GF-D8 (cell line): ENCODE measurements at regions not wholly inside any gene's neighbourhood (a gene's known extent, or its start where the extent isn't known, plus 50 kb on each side); places are given as distances from the start of the nearest gene placed in this dataset.

Source experiments
- DNase-seq: peaks from one replicate; lab custom pipeline; 2025; lab: John Stamatoyannopoulos, UW

- DNase-seq: no peak
These were observed 327.3 kb upstream of the GBE1 start for GRCh38 chr3:82088749-82089148.

GRCh38 chr3:82087958-82088357 lies 326.5 kb upstream of the GBE1 start:
- no peak for DNase-seq

- no peak for DNase-seq
These were observed 324.5 kb upstream of the GBE1 start for GRCh38 chr3:82085851-82086475.

GRCh38 chr3:82085356-82085755 lies 323.9 kb upstream of the GBE1 start:
- no peak for DNase-seq

- no peak for DNase-seq
These were observed 323.4 kb upstream of the GBE1 start for GRCh38 chr3:82084824-82085223.

- DNase-seq: no peak
These were observed 321.4 kb upstream of the GBE1 start for GRCh38 chr3:82082796-82083195.

GRCh38 chr3:82081351-82081750 lies 319.9 kb upstream of the GBE1 start:
- DNase-seq: no peak

- DNase-seq: no peak
These were observed 319.3 kb upstream of the GBE1 start for GRCh38 chr3:82080792-82081191.

GRCh38 chr3:82080261-82080660 lies 318.8 kb upstream of the GBE1 start:
- no peak for DNase-seq

- DNase-seq: no peak
These were observed 318.0 kb upstream of the GBE1 start for GRCh38 chr3:82079335-82079890.

GRCh38 chr3:82078246-82078645 lies 316.8 kb upstream of the GBE1 start:
- DNase-seq: no peak

GRCh38 chr3:82067420-82067819 lies 306.0 kb upstream of the GBE1 start:
- no peak for DNase-seq

- no peak for DNase-seq
These were observed 297.4 kb upstream of the GBE1 start for GRCh38 chr3:82058809-82059208.

GRCh38 chr3:82055792-82056191 lies 294.3 kb upstream of the GBE1 start:
- DNase-seq: no peak

GRCh38 chr3:82054849-82055248 lies 293.4 kb upstream of the GBE1 start:
- no peak for DNase-seq

- no peak for DNase-seq
These were observed 291.8 kb upstream of the GBE1 start for GRCh38 chr3:82053236-82053635.

- DNase-seq: no peak
These were observed 288.9 kb upstream of the GBE1 start for GRCh38 chr3:82050382-82050781.

- DNase-seq: no peak
These were observed 287.3 kb upstream of the GBE1 start for GRCh38 chr3:82048711-82049110.

- no peak for DNase-seq
These were observed 283.7 kb upstream of the GBE1 start for GRCh38 chr3:82044930-82045705.

GRCh38 chr3:82038556-82038955 lies 277.1 kb upstream of the GBE1 start:
- no peak for DNase-seq

GRCh38 chr3:82033186-82033585 lies 271.7 kb upstream of the GBE1 start:
- DNase-seq: no peak

GRCh38 chr3:82031596-82031995 lies 270.2 kb upstream of the GBE1 start:
- no peak for DNase-seq

- DNase-seq: no peak
These were observed 269.5 kb upstream of the GBE1 start for GRCh38 chr3:82030916-82031315.

- DNase-seq: no peak
These were observed 261.4 kb upstream of the GBE1 start for GRCh38 chr3:82022836-82023235.
